Panc1 (cell line): ENCODE measurements at regions not wholly inside any gene's neighbourhood (a gene's known extent, or its start where the extent isn't known, plus 50 kb on each side); places are given as distances from the start of the nearest gene placed in this dataset.

Experiments used
- ATAC-seq: fragments of 200-7000 bp; cut with Tn5 transposase; 2 replicates; pipeline ENCODE4 v1.9.1; 2020; ENCODE audit warnings: mild to moderate bottlenecking, moderate library complexity
- BruUV-seq: library from RNA; stranded (reverse); fragments of 400-500 nt; replicated peaks from 2 replicates; lab custom pipeline; 2021; lab: Mats Ljungman, UMichigan
- CTCF ChIA-PET: fragments of 300-600 bp; sonication (Branson Sonifier 250); formaldehyde crosslinking; loops from one replicate; lab custom pipeline; 2022; ENCODE audit warnings: antibody characterized with exemption; lab: Charles Lee
- POLR2A ChIA-PET: fragments of 300-600 bp; sonication (Branson Sonifier 250); formaldehyde crosslinking; loops from one replicate; lab custom pipeline; 2022; ENCODE audit warnings: antibody characterized with exemption; lab: Charles Lee
- DNase-seq: peaks from one replicate; pipeline ENCODE4 v3.0.0-alpha.2; 2010; ENCODE audit warnings: low read depth, low spot score
- H3K27ac ChIP-seq: 2 replicates; pipeline ENCODE4 v1.5.1; 2011; ENCODE audit warnings: mild to moderate bottlenecking, low read length, inconsistent platforms
- H3K27me3 ChIP-seq: fragments of 200-500 bp; sonication (Bioruptor generic); 2 replicates; pipeline ENCODE4 v1.6.0; 2014; ENCODE audit warnings: low read length, inconsistent platforms; ENCODE audit not compliant: control insufficient read depth, insufficient read depth
- H3K36me3 ChIP-seq: fragments of 200-500 bp; sonication (Bioruptor generic); 2 replicates; pipeline ENCODE4 v1.5.1; 2014; ENCODE audit warnings: inconsistent platforms, mild to moderate bottlenecking, low read length, moderate library complexity; ENCODE audit not compliant: control insufficient read depth, insufficient read depth
- H3K4me1 ChIP-seq: 2 replicates; pipeline ENCODE4 v1.5.1; 2011; ENCODE audit warnings: inconsistent platforms, mild to moderate bottlenecking, low read length, moderate library complexity; ENCODE audit not compliant: control insufficient read depth, insufficient read depth
- H3K4me3 ChIP-seq, 2 experiments: 2 replicates each; pipeline ENCODE4 v1.5.1; 2011 to 2012; ENCODE audit warnings: low read depth in 2 of 2, low read length in 2 of 2, mild to moderate bottlenecking in 2 of 2, inconsistent platforms in 1 of 2, moderate library complexity in 1 of 2
- H3K9me3 ChIP-seq: fragments of 200-500 bp; sonication (Bioruptor generic); 2 replicates; pipeline ENCODE4 v1.5.1; 2014; ENCODE audit warnings: low read depth, mild to moderate bottlenecking, inconsistent platforms, low read length, moderate library complexity; ENCODE audit not compliant: control insufficient read depth, insufficient read depth
- POLR2AphosphoS5 ChIP-seq: IDR thresholded peaks from 2 replicates; pipeline ENCODE4 v1.6.1; 2012; ENCODE audit warnings: mild to moderate bottlenecking, low read depth, low read length, moderate library complexity
- SIN3A ChIP-seq: IDR thresholded peaks from 2 replicates; pipeline ENCODE4 v1.6.1; 2012; ENCODE audit warnings: low read depth, mild to moderate bottlenecking, low read length, moderate library complexity, borderline replicate concordance; ENCODE audit not compliant: insufficient read depth
- TCF7L2 ChIP-seq: IDR thresholded peaks from 2 replicates; pipeline ENCODE4 v1.6.1; 2011; ENCODE audit warnings: mild to moderate bottlenecking, low read depth, low read length, inconsistent platforms
- in situ Hi-C: cut with HindIII; loops from 2 replicates; pipeline ENCODE4 v1.10.0; 2016; ENCODE audit warnings: low sequenced_read_pairs, low pct_unique_long_range_greater_than_20kb
- intact Hi-C: fragments of 100-400 bp; cut with micrococcal nuclease; formaldehyde crosslinking; loops from one replicate; pipeline ENCODE4 v1.10.0; 2022; ENCODE audit not compliant: unreplicated experiment
- TF ChIP-seq, protein P1 (sequence below): fragments of 450-650 bp; IDR thresholded peaks from 2 replicates; pipeline ENCODE4 v1.5.1; 2017; ENCODE audit warnings: mild to moderate bottlenecking
- TF ChIP-seq, protein P2 (sequence below), 2 experiments: IDR thresholded peaks; 2 replicates each; pipeline ENCODE4 v1.6.1; 2011 to 2012; ENCODE audit warnings: low read depth in 2 of 2, control low read depth in 1 of 2, low read length in 1 of 2, mild to moderate bottlenecking in 1 of 2, moderate library complexity in 1 of 2; ENCODE audit not compliant: insufficient read depth in 1 of 2

DNA sequence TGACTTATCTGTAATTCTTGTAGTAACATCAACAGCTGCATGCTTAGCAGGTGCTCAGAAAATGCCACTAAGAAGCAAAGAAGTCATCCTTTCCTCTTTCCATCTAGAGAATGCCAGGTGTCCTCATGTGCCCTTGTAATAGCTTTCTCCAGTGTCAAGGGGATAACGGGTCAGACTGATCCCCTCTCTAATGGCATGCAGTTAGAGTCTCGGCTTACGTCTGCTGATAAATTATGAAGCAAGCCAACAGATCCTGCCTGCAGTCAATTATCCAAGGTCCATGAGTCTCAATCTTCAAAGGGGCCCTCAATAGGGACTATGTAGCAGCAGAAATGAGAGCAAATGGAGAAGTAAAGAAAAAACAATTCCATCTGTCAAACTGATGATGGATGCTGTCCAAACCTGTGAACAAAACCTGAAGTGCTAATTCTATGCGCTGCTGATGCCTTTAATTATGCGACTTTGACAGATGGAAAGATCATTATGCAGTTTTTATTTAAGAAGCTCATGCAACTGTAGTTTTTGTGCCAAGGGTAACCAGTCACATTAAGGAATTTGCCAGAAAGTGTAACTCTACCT is 162.8 kb upstream of the PEX5L start:
- POLR2A ChIA-PET: no interaction called here
- H3K27me3 ChIP-seq: no peaks in the 10 kb centered on the region
- no peaks in the 10 kb centered on the region for H3K36me3 ChIP-seq
- H3K4me3 ChIP-seq: no peak overlapping the region
- no peak overlapping the region for H3K27ac ChIP-seq
- DNase-seq (no peak), ATAC-seq (no peak)
- no peaks in the 10 kb centered on the region for H3K4me1 ChIP-seq
- CTCF ChIA-PET: no interaction called here
- BruUV-seq: no TSS peak
- in situ Hi-C loops: no loop called here
- no peaks in the 10 kb centered on the region; the same call in 1 of the 2 replicates for H3K9me3 ChIP-seq
- intact Hi-C loops: no loop called here
- no peak for TF ChIP-seq POLR2AphosphoS5
- TF ChIP-seq, protein P1, sequence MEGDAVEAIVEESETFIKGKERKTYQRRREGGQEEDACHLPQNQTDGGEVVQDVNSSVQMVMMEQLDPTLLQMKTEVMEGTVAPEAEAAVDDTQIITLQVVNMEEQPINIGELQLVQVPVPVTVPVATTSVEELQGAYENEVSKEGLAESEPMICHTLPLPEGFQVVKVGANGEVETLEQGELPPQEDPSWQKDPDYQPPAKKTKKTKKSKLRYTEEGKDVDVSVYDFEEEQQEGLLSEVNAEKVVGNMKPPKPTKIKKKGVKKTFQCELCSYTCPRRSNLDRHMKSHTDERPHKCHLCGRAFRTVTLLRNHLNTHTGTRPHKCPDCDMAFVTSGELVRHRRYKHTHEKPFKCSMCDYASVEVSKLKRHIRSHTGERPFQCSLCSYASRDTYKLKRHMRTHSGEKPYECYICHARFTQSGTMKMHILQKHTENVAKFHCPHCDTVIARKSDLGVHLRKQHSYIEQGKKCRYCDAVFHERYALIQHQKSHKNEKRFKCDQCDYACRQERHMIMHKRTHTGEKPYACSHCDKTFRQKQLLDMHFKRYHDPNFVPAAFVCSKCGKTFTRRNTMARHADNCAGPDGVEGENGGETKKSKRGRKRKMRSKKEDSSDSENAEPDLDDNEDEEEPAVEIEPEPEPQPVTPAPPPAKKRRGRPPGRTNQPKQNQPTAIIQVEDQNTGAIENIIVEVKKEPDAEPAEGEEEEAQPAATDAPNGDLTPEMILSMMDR: no peak
- no peak for TF ChIP-seq TCF7L2
- TF ChIP-seq, protein P2, sequence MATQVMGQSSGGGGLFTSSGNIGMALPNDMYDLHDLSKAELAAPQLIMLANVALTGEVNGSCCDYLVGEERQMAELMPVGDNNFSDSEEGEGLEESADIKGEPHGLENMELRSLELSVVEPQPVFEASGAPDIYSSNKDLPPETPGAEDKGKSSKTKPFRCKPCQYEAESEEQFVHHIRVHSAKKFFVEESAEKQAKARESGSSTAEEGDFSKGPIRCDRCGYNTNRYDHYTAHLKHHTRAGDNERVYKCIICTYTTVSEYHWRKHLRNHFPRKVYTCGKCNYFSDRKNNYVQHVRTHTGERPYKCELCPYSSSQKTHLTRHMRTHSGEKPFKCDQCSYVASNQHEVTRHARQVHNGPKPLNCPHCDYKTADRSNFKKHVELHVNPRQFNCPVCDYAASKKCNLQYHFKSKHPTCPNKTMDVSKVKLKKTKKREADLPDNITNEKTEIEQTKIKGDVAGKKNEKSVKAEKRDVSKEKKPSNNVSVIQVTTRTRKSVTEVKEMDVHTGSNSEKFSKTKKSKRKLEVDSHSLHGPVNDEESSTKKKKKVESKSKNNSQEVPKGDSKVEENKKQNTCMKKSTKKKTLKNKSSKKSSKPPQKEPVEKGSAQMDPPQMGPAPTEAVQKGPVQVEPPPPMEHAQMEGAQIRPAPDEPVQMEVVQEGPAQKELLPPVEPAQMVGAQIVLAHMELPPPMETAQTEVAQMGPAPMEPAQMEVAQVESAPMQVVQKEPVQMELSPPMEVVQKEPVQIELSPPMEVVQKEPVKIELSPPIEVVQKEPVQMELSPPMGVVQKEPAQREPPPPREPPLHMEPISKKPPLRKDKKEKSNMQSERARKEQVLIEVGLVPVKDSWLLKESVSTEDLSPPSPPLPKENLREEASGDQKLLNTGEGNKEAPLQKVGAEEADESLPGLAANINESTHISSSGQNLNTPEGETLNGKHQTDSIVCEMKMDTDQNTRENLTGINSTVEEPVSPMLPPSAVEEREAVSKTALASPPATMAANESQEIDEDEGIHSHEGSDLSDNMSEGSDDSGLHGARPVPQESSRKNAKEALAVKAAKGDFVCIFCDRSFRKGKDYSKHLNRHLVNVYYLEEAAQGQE (IDR thresholded peaks at IDR 0.05; ENCODE audit: insufficient read depth in 1 of 2, low read depth in 2 of 2, low read length in 1 of 2): no peak
- TF ChIP-seq SIN3A: no peak

DNA sequence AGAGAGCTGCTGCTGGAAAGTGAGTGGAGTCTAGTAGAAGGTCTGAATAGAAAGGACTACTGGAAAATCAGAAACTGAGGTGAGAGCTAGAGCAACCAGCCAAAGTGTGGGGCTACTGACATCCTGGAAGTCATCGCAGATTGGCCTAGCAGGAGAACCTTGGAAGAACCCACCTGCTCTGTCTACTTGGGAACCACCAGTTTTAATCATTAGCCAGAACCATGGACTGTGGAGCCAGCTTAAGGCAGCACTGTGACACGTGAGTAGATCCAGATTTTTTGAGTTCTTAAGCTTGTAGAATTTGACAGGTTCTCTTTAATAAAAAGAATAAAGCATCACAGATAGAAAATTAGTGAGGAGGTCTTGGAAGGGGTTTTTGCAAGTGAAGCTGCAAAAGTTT is 179.1 kb upstream of the PEX5L start:
- BruUV-seq: no TSS peak
- in situ Hi-C loops (no loop called here), intact Hi-C loops (no loop called here)
- Histone ChIP-seq H3K27ac (no peak overlapping the region), H3K36me3 (no peaks in the 10 kb centered on the region), H3K4me1 (no peaks in the 10 kb centered on the region), H3K4me3 (no peak overlapping the region), H3K9me3 (peaks cover 6% of the 10 kb centered on the region; the same call in 1 of the 2 replicates), H3K27me3 (no peaks in the 10 kb centered on the region)
- TF ChIP-seq, protein P1: no peak
- TF ChIP-seq SIN3A (no peak), TCF7L2 (no peak), POLR2AphosphoS5 (no peak)
- TF ChIP-seq, protein P2 (IDR thresholded peaks at IDR 0.05; ENCODE audit: insufficient read depth in 1 of 2, low read depth in 2 of 2, low read length in 1 of 2): no peak
- POLR2A ChIA-PET: no interaction called here
- no peak for DNase-seq
- ATAC-seq: no peak
- CTCF ChIA-PET: no interaction called here
